A673 (cell line): ENCODE measurements at regions not wholly inside any gene's neighbourhood (a gene's known extent, or its start where the extent isn't known, plus 50 kb on each side); places are given as distances from the start of the nearest gene placed in this dataset.

Experiments
- CTCF ChIP-seq: fragments of 300-800, 200-600 bp; sonication (generic); conservative IDR thresholded peaks from 2 replicates; pipeline ENCODE4 v1.5.1; 2017; ENCODE audit warnings: low read depth, mild to moderate bottlenecking, antibody characterized with exemption, low read length, moderate library complexity, mixed read lengths
- EZH2 ChIP-seq: fragments of 200-600 bp; sonication (generic); IDR thresholded peaks from 2 replicates; pipeline ENCODE4 v1.6.1; 2017; ENCODE audit warnings: borderline replicate concordance, low read depth, mild to moderate bottlenecking, mixed read lengths, antibody characterized with exemption, low read length; ENCODE audit not compliant: poor library complexity, severe bottlenecking

- TF ChIP-seq CTCF: no peak
- no peak for TF ChIP-seq EZH2
Measured at GRCh38 chr16:79386299-79386698, 214.2 kb downstream of the MAF start.
